SK-N-MC (cell line): ENCODE measurements at regions not wholly inside any gene's neighbourhood (a gene's known extent, or its start where the extent isn't known, plus 50 kb on each side); places are given as distances from the start of the nearest gene placed in this dataset.

Experiments
- EZH2 ChIP-seq: fragments of 200-600 bp; sonication (generic); IDR thresholded peaks from one replicate; pipeline ENCODE4 v1.6.1; 2017; ENCODE audit warnings: antibody characterized with exemption
- FOXP2 ChIP-seq: optimal IDR thresholded peaks from 2 replicates; pipeline ENCODE3; 2011; ENCODE audit warnings: mild to moderate bottlenecking, moderate library complexity; ENCODE audit not compliant: insufficient read depth; ENCODE audit errors: extremely low read length, control extremely low read depth
- POLR2AphosphoS5 ChIP-seq: IDR thresholded peaks from 2 replicates; pipeline ENCODE4 v1.6.1; 2012; ENCODE audit warnings: mild to moderate bottlenecking, low read depth, low read length, borderline replicate concordance

- TF ChIP-seq POLR2AphosphoS5 (no peak), EZH2 (no peak), FOXP2 (no peak)
These were observed 271.0 kb upstream of the ADAMTSL1 start for GRCh38 chr9:18202924-18203323.
